ENCODE measurements at regions not wholly inside any gene's neighbourhood (a gene's known extent, or its start where the extent isn't known, plus 50 kb on each side); places are given as distances from the start of the nearest gene placed in this dataset.
"Not testable (repeated sequence)": the region's sequence is repeated elsewhere in the genome, so short reads cannot be mapped to it uniquely, and the experiment has no call there.

- not testable (repeated sequence) for DNase-seq (ENCODE audit: low read depth in 2 of 2)
Measured at GRCh38 chr21:6483645-6484044, 4037.7 kb upstream of the TPTE start.

GRCh38 chr21:6486821-6487220 is 4034.6 kb upstream of the TPTE start:
- DNase-seq (ENCODE audit: low read depth in 2 of 2), result not testable (repeated sequence)

GRCh38 chr21:6492691-6493090 is 4028.7 kb upstream of the TPTE start:
- not testable (repeated sequence) for DNase-seq (ENCODE audit: low read depth in 2 of 2)

- not testable (repeated sequence) for DNase-seq (ENCODE audit: low read depth in 2 of 2)
Measured at GRCh38 chr21:6493957-6494356, 4027.4 kb upstream of the TPTE start.

GRCh38 chr21:6496356-6496755 is 4025.0 kb upstream of the TPTE start:
- not testable (repeated sequence) for DNase-seq (ENCODE audit: low read depth in 2 of 2)

- peak in 1 of 2 donors; percentile 1 for DNase-seq (ENCODE audit: low read depth in 2 of 2)
Measured at GRCh38 chr21:6498716-6499115, 4022.7 kb upstream of the TPTE start.

GRCh38 chr21:6499128-6499826 is 4022.1 kb upstream of the TPTE start:
- not testable (repeated sequence) for DNase-seq (ENCODE audit: low read depth in 2 of 2)

- DNase-seq (ENCODE audit: low read depth in 2 of 2), result not testable (repeated sequence)
Measured at GRCh38 chr21:6499866-6500265, 4021.5 kb upstream of the TPTE start.

GRCh38 chr21:6500681-6501080 is 4020.7 kb upstream of the TPTE start:
- not testable (repeated sequence) for DNase-seq (ENCODE audit: low read depth in 2 of 2)

- not testable (repeated sequence) for DNase-seq (ENCODE audit: low read depth in 2 of 2)
Measured at GRCh38 chr21:6506167-6506894, 4015.1 kb upstream of the TPTE start.

- not testable (repeated sequence) for DNase-seq (ENCODE audit: low read depth in 2 of 2)
Measured at GRCh38 chr21:6507632-6508031, 4013.8 kb upstream of the TPTE start.

- DNase-seq (ENCODE audit: low read depth in 2 of 2), result not testable (repeated sequence)
Measured at GRCh38 chr21:6521777-6522176, 3999.6 kb upstream of the TPTE start.

- DNase-seq (ENCODE audit: low read depth in 2 of 2), result not testable (repeated sequence)
Measured at GRCh38 chr21:6526213-6526612, 3995.2 kb upstream of the TPTE start.

- DNase-seq (ENCODE audit: low read depth in 2 of 2), result not testable (repeated sequence)
Measured at GRCh38 chr21:6530655-6531054, 3990.7 kb upstream of the TPTE start.

- DNase-seq (ENCODE audit: low read depth in 2 of 2), result not testable (repeated sequence)
Measured at GRCh38 chr21:6533261-6533660, 3988.1 kb upstream of the TPTE start.

GRCh38 chr21:6538320-6538719 is 3983.1 kb upstream of the TPTE start:
- not testable (repeated sequence) for DNase-seq (ENCODE audit: low read depth in 2 of 2)

GRCh38 chr21:6539688-6540087 is 3981.7 kb upstream of the TPTE start:
- DNase-seq (ENCODE audit: low read depth in 2 of 2), result not testable (repeated sequence)

- DNase-seq (ENCODE audit: low read depth in 2 of 2), result not testable (repeated sequence)
Measured at GRCh38 chr21:6541036-6541435, 3980.3 kb upstream of the TPTE start.

GRCh38 chr21:6545288-6545687 is 3976.1 kb upstream of the TPTE start:
- DNase-seq (ENCODE audit: low read depth in 2 of 2), result not testable (repeated sequence)

- not testable (repeated sequence) for DNase-seq (ENCODE audit: low read depth in 2 of 2)
Measured at GRCh38 chr21:6551045-6551444, 3970.3 kb upstream of the TPTE start.

- not testable (repeated sequence) for DNase-seq (ENCODE audit: low read depth in 2 of 2)
Measured at GRCh38 chr21:6553505-6554376, 3967.6 kb upstream of the TPTE start.

GRCh38 chr21:6554377-6554864 is 3967.0 kb upstream of the TPTE start:
- DNase-seq (ENCODE audit: low read depth in 2 of 2), result not testable (repeated sequence)
